Gastroesophageal sphincter (tissue), 3 donors: ENCODE measurements at regions not wholly inside any gene's neighbourhood (a gene's known extent, or its start where the extent isn't known, plus 50 kb on each side); places are given as distances from the start of the nearest gene placed in this dataset.

Experiments
- POLR2AphosphoS5 ChIP-seq: sonication (generic); formaldehyde crosslinking; IDR thresholded peaks from one replicate; pipeline ENCODE4 v1.6.1; 2017; ENCODE audit warnings: antibody characterized with exemption
- TF ChIP-seq, protein P1 (sequence below), 4 experiments: fragments of 200-600 bp in 2 of 4; fragments of 450-650 bp in 2 of 4; sonication (generic) in 1 of 4; IDR thresholded peaks; one replicate each; pipeline ENCODE4 v1.5.1; 2017 to 2019; ENCODE audit warnings: antibody characterized with exemption in 4 of 4, mild to moderate bottlenecking in 2 of 4, moderate library complexity in 2 of 4

DNA sequence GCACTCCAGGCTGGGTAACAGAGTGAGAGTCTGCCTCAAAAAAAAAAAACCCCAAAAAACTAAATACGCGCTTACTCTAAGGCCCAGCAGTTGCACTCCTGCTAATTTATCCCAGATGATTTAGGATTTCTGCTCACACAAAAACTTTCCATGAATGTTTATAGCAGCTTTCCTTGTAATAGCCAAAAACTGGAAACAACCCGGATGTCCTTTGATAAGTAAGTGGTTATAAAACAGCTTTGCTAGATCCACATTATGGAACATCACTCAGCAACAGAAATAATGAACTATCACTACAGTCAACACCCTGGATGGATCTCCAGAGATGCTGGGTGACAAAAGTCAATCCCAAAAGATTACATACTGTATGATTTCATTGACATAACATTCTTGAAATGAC is 220.4 kb upstream of the JARID2 start:
- TF ChIP-seq, protein P1, sequence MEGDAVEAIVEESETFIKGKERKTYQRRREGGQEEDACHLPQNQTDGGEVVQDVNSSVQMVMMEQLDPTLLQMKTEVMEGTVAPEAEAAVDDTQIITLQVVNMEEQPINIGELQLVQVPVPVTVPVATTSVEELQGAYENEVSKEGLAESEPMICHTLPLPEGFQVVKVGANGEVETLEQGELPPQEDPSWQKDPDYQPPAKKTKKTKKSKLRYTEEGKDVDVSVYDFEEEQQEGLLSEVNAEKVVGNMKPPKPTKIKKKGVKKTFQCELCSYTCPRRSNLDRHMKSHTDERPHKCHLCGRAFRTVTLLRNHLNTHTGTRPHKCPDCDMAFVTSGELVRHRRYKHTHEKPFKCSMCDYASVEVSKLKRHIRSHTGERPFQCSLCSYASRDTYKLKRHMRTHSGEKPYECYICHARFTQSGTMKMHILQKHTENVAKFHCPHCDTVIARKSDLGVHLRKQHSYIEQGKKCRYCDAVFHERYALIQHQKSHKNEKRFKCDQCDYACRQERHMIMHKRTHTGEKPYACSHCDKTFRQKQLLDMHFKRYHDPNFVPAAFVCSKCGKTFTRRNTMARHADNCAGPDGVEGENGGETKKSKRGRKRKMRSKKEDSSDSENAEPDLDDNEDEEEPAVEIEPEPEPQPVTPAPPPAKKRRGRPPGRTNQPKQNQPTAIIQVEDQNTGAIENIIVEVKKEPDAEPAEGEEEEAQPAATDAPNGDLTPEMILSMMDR (IDR thresholded peaks at IDR 0.05): no peak
- TF ChIP-seq POLR2AphosphoS5: no peak
